ENCODE measurements at regions not wholly inside any gene's neighbourhood (a gene's known extent, or its start where the extent isn't known, plus 50 kb on each side); places are given as distances from the start of the nearest gene placed in this dataset.

DNA sequence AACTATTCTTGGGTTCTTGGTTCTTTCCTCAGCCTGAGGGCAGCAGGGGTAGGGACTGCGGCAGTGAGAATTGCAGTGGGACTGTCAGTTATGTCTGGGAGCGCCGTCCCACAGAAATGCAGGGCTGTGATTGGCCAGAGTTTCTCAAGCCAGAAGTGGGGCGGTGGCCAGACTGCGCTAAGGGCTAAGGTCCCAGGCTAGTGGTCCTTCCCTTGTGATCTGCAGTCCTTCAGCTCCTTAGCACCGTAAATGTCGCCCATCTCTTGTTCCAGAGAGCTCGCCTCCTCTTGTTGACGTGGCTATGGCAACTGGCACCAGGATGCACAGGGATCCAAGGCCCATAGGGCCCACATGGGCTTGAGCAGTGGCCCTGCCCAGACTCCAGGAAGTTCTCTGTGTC lies 223.5 kb downstream of the GRIA2 start:
- TF ChIP-seq ZBTB7A (IDR thresholded peaks at IDR 0.05; ENCODE audit: low read depth) = no peak
- no peak for TF ChIP-seq NFIC (IDR thresholded peaks at IDR 0.05)

DNA sequence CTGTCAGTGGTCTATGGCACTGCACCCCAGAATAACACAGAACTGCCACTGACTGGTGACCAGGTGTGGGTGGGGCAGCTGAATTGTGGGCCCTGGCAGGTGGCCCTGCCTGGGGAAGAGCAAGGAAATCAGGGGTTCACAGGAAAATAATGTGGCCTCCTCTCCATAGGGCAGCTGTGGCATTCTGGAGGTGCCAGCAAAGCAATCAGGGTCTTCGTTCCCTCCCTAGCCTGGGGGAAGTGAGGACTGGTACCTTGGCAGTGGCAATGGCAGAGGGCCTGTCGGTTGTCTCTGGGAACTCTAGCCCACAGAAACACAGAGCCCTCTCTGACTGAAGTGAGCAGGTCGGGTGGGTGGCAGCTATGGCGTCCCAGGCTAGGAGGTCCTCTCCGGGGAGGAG lies 223.0 kb downstream of the GRIA2 start:
- no peak for TF ChIP-seq EGR1 (IDR thresholded peaks at IDR 0.05)
- no peak for TF ChIP-seq EP300 (IDR thresholded peaks at IDR 0.05; ENCODE audit: borderline replicate concordance)
- TF ChIP-seq TEAD4 (IDR thresholded peaks at IDR 0.05) = no peak
- no peak for TF ChIP-seq RAD21 (IDR thresholded peaks at IDR 0.05; ENCODE audit: low read depth)
- no peak for TF ChIP-seq ZBTB7A (IDR thresholded peaks at IDR 0.05; ENCODE audit: low read depth)
- no peak for TF ChIP-seq NFIC (IDR thresholded peaks at IDR 0.05)
- TF ChIP-seq TCF12 (IDR thresholded peaks at IDR 0.05; ENCODE audit: low read depth) = no peak
- TF ChIP-seq, protein P1, sequence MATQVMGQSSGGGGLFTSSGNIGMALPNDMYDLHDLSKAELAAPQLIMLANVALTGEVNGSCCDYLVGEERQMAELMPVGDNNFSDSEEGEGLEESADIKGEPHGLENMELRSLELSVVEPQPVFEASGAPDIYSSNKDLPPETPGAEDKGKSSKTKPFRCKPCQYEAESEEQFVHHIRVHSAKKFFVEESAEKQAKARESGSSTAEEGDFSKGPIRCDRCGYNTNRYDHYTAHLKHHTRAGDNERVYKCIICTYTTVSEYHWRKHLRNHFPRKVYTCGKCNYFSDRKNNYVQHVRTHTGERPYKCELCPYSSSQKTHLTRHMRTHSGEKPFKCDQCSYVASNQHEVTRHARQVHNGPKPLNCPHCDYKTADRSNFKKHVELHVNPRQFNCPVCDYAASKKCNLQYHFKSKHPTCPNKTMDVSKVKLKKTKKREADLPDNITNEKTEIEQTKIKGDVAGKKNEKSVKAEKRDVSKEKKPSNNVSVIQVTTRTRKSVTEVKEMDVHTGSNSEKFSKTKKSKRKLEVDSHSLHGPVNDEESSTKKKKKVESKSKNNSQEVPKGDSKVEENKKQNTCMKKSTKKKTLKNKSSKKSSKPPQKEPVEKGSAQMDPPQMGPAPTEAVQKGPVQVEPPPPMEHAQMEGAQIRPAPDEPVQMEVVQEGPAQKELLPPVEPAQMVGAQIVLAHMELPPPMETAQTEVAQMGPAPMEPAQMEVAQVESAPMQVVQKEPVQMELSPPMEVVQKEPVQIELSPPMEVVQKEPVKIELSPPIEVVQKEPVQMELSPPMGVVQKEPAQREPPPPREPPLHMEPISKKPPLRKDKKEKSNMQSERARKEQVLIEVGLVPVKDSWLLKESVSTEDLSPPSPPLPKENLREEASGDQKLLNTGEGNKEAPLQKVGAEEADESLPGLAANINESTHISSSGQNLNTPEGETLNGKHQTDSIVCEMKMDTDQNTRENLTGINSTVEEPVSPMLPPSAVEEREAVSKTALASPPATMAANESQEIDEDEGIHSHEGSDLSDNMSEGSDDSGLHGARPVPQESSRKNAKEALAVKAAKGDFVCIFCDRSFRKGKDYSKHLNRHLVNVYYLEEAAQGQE (IDR thresholded peaks at IDR 0.05; ENCODE audit: low read depth) = no peak
- no peak for TF ChIP-seq TAF1 (IDR thresholded peaks at IDR 0.05; ENCODE audit: low read depth)
- no peak for TF ChIP-seq FOXM1 (IDR thresholded peaks at IDR 0.05; ENCODE audit: borderline replicate concordance, low read depth)
- TF ChIP-seq, protein P2, sequence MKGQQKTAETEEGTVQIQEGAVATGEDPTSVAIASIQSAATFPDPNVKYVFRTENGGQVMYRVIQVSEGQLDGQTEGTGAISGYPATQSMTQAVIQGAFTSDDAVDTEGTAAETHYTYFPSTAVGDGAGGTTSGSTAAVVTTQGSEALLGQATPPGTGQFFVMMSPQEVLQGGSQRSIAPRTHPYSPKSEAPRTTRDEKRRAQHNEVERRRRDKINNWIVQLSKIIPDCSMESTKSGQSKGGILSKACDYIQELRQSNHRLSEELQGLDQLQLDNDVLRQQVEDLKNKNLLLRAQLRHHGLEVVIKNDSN (IDR thresholded peaks at IDR 0.05) = no peak
- no peak for TF ChIP-seq CREB1 (IDR thresholded peaks at IDR 0.05; ENCODE audit: low read depth)
- no peak for TF ChIP-seq YY1 (IDR thresholded peaks at IDR 0.05; ENCODE audit: low read depth)
- no peak for TF ChIP-seq CEBPB (IDR thresholded peaks at IDR 0.05)
- TF ChIP-seq, protein P3, sequence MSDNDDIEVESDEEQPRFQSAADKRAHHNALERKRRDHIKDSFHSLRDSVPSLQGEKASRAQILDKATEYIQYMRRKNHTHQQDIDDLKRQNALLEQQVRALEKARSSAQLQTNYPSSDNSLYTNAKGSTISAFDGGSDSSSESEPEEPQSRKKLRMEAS (IDR thresholded peaks at IDR 0.05) = no peak

DNA sequence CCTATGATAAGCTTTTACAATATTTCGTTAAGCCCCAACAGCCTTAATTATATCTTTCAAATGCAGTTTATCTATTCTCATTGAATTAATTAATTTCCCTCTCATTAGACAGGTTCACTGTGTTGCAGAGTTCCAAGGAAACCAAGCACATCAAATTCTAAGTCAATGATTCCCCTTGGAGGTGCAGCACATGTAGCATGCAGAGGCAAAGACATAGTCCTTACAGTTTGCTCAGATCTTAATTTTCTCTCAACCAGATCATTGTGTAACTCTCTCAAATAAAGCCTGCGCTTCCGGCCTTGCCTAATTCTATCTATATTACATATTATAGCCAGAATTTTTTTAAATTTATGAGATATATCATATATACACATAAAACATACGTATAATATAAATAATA lies 205.4 kb downstream of the GRIA2 start:
- TF ChIP-seq TEAD4 (IDR thresholded peaks at IDR 0.05) (no peak), EGR1 (IDR thresholded peaks at IDR 0.05) (no peak), CEBPB (IDR thresholded peaks at IDR 0.05) (no peak), CREB1 (IDR thresholded peaks at IDR 0.05; ENCODE audit: low read depth) (no peak), TAF1 (IDR thresholded peaks at IDR 0.05; ENCODE audit: low read depth) (no peak), TCF12 (IDR thresholded peaks at IDR 0.05; ENCODE audit: low read depth) (no peak), EP300 (IDR thresholded peaks at IDR 0.05; ENCODE audit: borderline replicate concordance) (no peak), RAD21 (IDR thresholded peaks at IDR 0.05; ENCODE audit: low read depth) (no peak), YY1 (IDR thresholded peaks at IDR 0.05; ENCODE audit: low read depth) (no peak), NFIC (IDR thresholded peaks at IDR 0.05) (no peak)
- TF ChIP-seq, protein P1 (IDR thresholded peaks at IDR 0.05; ENCODE audit: low read depth) = no peak
- TF ChIP-seq, protein P2 (IDR thresholded peaks at IDR 0.05) = no peak
- TF ChIP-seq, protein P3 (IDR thresholded peaks at IDR 0.05) = no peak

DNA sequence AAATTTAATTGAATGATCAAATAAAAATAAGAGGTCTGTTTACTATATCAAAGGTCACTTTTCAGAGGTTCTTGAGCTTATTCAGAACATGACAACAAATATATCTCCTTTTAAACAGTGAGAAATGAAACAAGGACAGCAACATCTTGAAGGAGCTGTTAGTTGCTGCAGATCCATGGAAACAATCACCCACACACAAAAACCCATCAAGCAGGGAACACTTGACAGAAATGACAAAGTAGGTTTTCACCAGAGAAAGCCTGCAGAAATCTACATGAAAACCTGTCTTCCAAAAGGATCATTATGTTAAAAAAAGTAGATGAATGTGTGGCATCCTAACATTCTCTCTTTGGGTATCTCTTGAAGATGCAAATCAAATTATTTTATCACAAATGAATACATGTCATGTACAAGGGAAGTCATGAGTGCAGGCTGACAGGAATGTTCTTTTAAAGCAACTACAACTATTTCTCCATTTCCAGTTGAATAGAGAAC lies 203.0 kb downstream of the GRIA2 start:
- TF ChIP-seq EGR1 (IDR thresholded peaks at IDR 0.05) (no peak), FOXM1 (IDR thresholded peaks at IDR 0.05; ENCODE audit: borderline replicate concordance, low read depth) (no peak), TAF1 (IDR thresholded peaks at IDR 0.05; ENCODE audit: low read depth) (no peak), CEBPB (IDR thresholded peaks at IDR 0.05) (no peak), NFIC (IDR thresholded peaks at IDR 0.05) (no peak), EP300 (IDR thresholded peaks at IDR 0.05; ENCODE audit: borderline replicate concordance) (no peak), TCF12 (IDR thresholded peaks at IDR 0.05; ENCODE audit: low read depth) (no peak), ZBTB7A (IDR thresholded peaks at IDR 0.05; ENCODE audit: low read depth) (no peak)
- TF ChIP-seq, protein P3 (IDR thresholded peaks at IDR 0.05) = no peak

DNA sequence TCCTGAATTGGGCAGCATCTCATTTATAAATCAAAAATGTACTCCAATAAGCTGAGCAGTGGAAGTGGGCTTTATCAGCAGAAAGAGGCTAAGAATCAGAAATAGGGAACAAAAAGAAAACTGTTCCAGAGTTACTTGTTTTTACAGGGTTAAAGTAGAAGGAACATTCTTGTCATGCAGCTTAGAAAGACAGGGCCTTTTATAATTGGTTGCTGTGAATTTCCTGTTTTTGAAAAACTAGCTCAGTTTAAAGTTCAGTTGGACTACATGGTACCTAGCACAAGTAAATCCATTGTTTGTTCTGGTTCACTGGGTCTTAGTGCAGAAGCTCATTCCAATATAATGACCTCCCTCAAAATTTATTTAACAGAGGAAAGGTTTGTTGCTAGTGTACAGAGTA lies 200.8 kb downstream of the GRIA2 start:
- TF ChIP-seq ZBTB7A (IDR thresholded peaks at IDR 0.05; ENCODE audit: low read depth) (no peak), NFIC (IDR thresholded peaks at IDR 0.05) (no peak), CEBPB (IDR thresholded peaks at IDR 0.05) (no peak), TCF12 (IDR thresholded peaks at IDR 0.05; ENCODE audit: low read depth) (no peak), RAD21 (IDR thresholded peaks at IDR 0.05; ENCODE audit: low read depth) (no peak), EP300 (IDR thresholded peaks at IDR 0.05; ENCODE audit: borderline replicate concordance) (no peak), TEAD4 (IDR thresholded peaks at IDR 0.05) (no peak), FOXM1 (IDR thresholded peaks at IDR 0.05; ENCODE audit: borderline replicate concordance, low read depth) (peak; percentile 35; the same call in 1 of the 2 replicates)
- TF ChIP-seq, protein P1 (IDR thresholded peaks at IDR 0.05; ENCODE audit: low read depth) = no peak

All from Ishikawa (cell line).